ENCODE measurements at regions not wholly inside any gene's neighbourhood (a gene's known extent, or its start where the extent isn't known, plus 50 kb on each side); places are given as distances from the start of the nearest gene placed in this dataset.

GRCh38 chr1:207248544-207249198 lies 72.8 kb upstream of the CD55 start:
- Histone ChIP-seq H3K27me3 (no peaks in the 10 kb centered on the region), H3K36me3 (no peaks in the 10 kb centered on the region), H3K4me3 (no peak overlapping the region), H3K4me1 (peaks cover 0 to 14% (median 3%) of the 10 kb centered on the region in 4 donors), H3K27ac (no peak overlapping the region), H3K9me3 (no peaks in the 10 kb centered on the region)
- intact Hi-C loops (cut with DNase I) = no loop called here
- 37% methylated on average over 3 of the region's 3 CpGs for WGBS (ENCODE audit: insufficient coverage, low coverage, low lambda C conversion rate, missing lambda C conversion rate)
- peak in 2 of 4 donors; percentile 23 to 42 for ATAC-seq
- TF ChIP-seq, protein P1, sequence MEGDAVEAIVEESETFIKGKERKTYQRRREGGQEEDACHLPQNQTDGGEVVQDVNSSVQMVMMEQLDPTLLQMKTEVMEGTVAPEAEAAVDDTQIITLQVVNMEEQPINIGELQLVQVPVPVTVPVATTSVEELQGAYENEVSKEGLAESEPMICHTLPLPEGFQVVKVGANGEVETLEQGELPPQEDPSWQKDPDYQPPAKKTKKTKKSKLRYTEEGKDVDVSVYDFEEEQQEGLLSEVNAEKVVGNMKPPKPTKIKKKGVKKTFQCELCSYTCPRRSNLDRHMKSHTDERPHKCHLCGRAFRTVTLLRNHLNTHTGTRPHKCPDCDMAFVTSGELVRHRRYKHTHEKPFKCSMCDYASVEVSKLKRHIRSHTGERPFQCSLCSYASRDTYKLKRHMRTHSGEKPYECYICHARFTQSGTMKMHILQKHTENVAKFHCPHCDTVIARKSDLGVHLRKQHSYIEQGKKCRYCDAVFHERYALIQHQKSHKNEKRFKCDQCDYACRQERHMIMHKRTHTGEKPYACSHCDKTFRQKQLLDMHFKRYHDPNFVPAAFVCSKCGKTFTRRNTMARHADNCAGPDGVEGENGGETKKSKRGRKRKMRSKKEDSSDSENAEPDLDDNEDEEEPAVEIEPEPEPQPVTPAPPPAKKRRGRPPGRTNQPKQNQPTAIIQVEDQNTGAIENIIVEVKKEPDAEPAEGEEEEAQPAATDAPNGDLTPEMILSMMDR (IDR thresholded peaks at IDR 0.05) = no peak
- no peak for DNase-seq

DNA sequence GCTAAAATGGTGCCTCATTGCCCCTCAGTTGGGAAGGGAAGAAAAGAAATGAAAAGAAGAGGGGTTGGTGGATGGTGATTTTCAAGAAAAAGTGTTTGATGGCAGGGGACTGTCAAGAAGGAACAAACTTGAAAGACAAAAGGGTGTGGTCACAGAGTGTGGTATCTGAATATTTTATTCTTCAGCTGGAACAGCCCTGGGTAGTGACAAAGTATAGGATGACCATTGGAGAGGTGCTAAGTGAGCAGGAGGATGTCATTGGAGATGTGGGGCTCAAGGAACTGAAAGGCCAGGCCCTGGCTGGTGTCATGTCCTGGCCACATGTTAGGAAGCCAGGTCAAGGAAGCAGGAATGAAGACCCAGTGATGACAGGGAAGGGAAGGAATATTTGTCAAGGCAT lies 71.0 kb upstream of the CD55 start:
- H3K9me3 ChIP-seq = no peaks in the 10 kb centered on the region
- intact Hi-C loops (cut with DNase I) = no loop called here
- no peak for ATAC-seq
- no peak overlapping the region for H3K27ac ChIP-seq
- H3K4me1 ChIP-seq = peaks cover 0 to 9% (median 2%) of the 10 kb centered on the region in 4 donors
- H3K27me3 ChIP-seq = no peaks in the 10 kb centered on the region
- no peak for TF ChIP-seq POLR2A (IDR thresholded peaks at IDR 0.05)
- TF ChIP-seq, protein P1 (IDR thresholded peaks at IDR 0.05) = no peak
- no peak overlapping the region for H3K4me3 ChIP-seq
- DNase-seq = no peak
- H3K36me3 ChIP-seq = no peaks in the 10 kb centered on the region

GRCh38 chr1:207251066-207251465 lies 70.4 kb upstream of the CD55 start:
- DNase-seq (no peak), ATAC-seq (no peak)
- TF ChIP-seq POLR2A (IDR thresholded peaks at IDR 0.05) = no peak
- TF ChIP-seq, protein P1 (IDR thresholded peaks at IDR 0.05) = no peak
- no CpG with 5 or more reads among the region's 1 CpG for WGBS (ENCODE audit: insufficient coverage, low coverage, low lambda C conversion rate, missing lambda C conversion rate)
- H3K4me3 ChIP-seq = no peak overlapping the region
- H3K4me1 ChIP-seq = peaks cover 0 to 2% (median 0%) of the 10 kb centered on the region in 4 donors
- H3K36me3 ChIP-seq = no peaks in the 10 kb centered on the region
- H3K9me3 ChIP-seq = no peaks in the 10 kb centered on the region
- intact Hi-C loops (cut with DNase I) = no loop called here
- no peaks in the 10 kb centered on the region for H3K27me3 ChIP-seq
- H3K27ac ChIP-seq = no peak overlapping the region

DNA sequence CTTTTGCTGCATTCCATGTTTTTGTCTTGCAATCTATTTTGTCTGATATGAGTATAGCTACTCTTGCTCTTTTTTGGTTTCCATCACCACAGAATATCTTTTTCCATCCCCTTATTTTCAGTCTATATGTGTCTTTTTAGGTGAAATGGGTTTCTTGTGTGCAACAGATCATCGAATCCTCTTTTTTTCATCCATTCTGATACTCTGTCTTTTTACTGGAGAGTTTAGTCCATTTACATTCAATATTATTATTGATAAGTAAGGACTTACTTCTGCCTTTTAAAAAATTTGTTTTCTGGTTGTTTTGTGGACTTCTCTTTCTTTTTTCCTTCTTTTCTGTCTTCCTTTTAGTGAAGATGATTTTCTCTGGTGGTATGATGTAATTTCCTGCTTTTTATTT lies 64.6 kb upstream of the CD55 start:
- H3K27me3 ChIP-seq = no peaks in the 10 kb centered on the region

GRCh38 chr1:207259391-207259790 lies 62.1 kb upstream of the CD55 start:
- no peak for TF ChIP-seq POLR2A (IDR thresholded peaks at IDR 0.05)
- TF ChIP-seq, protein P1 (IDR thresholded peaks at IDR 0.05) = peak; percentile 23 to 43 (median 32)
- Histone ChIP-seq H3K36me3 (no peaks in the 10 kb centered on the region), H3K9me3 (no peaks in the 10 kb centered on the region), H3K27ac (no peak overlapping the region), H3K27me3 (no peaks in the 10 kb centered on the region), H3K4me1 (no peaks in the 10 kb centered on the region), H3K4me3 (no peak overlapping the region)
- intact Hi-C loops (cut with DNase I) = no loop called here
- DNase-seq (no peak), ATAC-seq (peak; percentile 53 to 69 (median 54))

More for the DNA sequence above, 64.6 kb upstream of the CD55 start:
- no peak overlapping the region for H3K4me3 ChIP-seq
- no peaks in the 10 kb centered on the region for H3K9me3 ChIP-seq
- 86% methylated on average over 1 of the region's 1 CpG for WGBS (ENCODE audit: insufficient coverage, low coverage, low lambda C conversion rate, missing lambda C conversion rate)
- H3K4me1 ChIP-seq = no peaks in the 10 kb centered on the region
- H3K27ac ChIP-seq = no peak overlapping the region
- no peaks in the 10 kb centered on the region for H3K36me3 ChIP-seq
- TF ChIP-seq POLR2A (IDR thresholded peaks at IDR 0.05) = no peak
- DNase-seq = no peak
- intact Hi-C loops (cut with DNase I) = no loop called here
- no peak for ATAC-seq
